Thoracic aorta (tissue), 2 donors: ENCODE measurements at regions not wholly inside any gene's neighbourhood (a gene's known extent, or its start where the extent isn't known, plus 50 kb on each side); places are given as distances from the start of the nearest gene placed in this dataset.

Experiments
- ATAC-seq: fragments of 150-250 bp; one replicate; pipeline ENCODE4 v1.8.0; 2017; ENCODE audit warnings: low read depth; ENCODE audit not compliant: insufficient number of reproducible peaks, low FRiP score
- DNase-seq: peaks from one replicate; pipeline ENCODE4 v3.0.0-alpha.2; 2020; ENCODE audit warnings: low spot score
- H3K27ac ChIP-seq, 2 donors: fragments of 200-600 bp; sonication (generic); 1 replicate in 1 of 2; 2 replicates in 1 of 2; pipeline ENCODE4 v1.5.1; 2016; ENCODE audit warnings: mild to moderate bottlenecking in 2 of 2, moderate library complexity in 2 of 2
- H3K27me3 ChIP-seq: fragments of 200-600 bp; sonication (generic); replicated peaks from 2 replicates; pipeline ENCODE4 v1.6.0; 2016; ENCODE audit warnings: mild to moderate bottlenecking; ENCODE audit not compliant: insufficient read depth
- H3K36me3 ChIP-seq: fragments of 200-600 bp; sonication (generic); one replicate; pipeline ENCODE4 v1.5.1; 2016
- H3K4me1 ChIP-seq, 2 donors: fragments of 200-600 bp; sonication (generic); 1 replicate in 1 of 2; 2 replicates in 1 of 2; pipeline versions ENCODE4 v1.5.1 to v1.6.0; 2016; ENCODE audit warnings: low read depth in 2 of 2, mild to moderate bottlenecking in 1 of 2; ENCODE audit not compliant: control insufficient read depth in 1 of 2
- H3K4me3 ChIP-seq: fragments of 200-600 bp; sonication (generic); 2 replicates; pipeline ENCODE4 v1.5.1; 2016; ENCODE audit warnings: mild to moderate bottlenecking
- H3K9me3 ChIP-seq: fragments of 200-600 bp; sonication (generic); 2 replicates; pipeline ENCODE4 v1.5.1; 2016
- CTCF ChIP-seq: fragments of 200-600 bp; sonication (generic); IDR thresholded peaks from one replicate; pipeline ENCODE4 v1.5.1; 2019; ENCODE audit warnings: antibody characterized with exemption

GRCh38 chr2:181312515-181312927, 144.7 kb upstream of the ITGA4 start:
- no peaks in the 10 kb centered on the region for H3K4me1 ChIP-seq
- H3K27ac ChIP-seq, result no peak overlapping the region
- no peaks in the 10 kb centered on the region for H3K9me3 ChIP-seq
- H3K4me3 ChIP-seq, result no peak overlapping the region
- no peaks in the 10 kb centered on the region for H3K36me3 ChIP-seq
- TF ChIP-seq CTCF, result no peak
- H3K27me3 ChIP-seq, result no peaks in the 10 kb centered on the region
- no peak for DNase-seq
- ATAC-seq, result no peak

- Histone ChIP-seq H3K27ac (no peak overlapping the region), H3K36me3 (no peaks in the 10 kb centered on the region), H3K9me3 (no peaks in the 10 kb centered on the region), H3K4me3 (no peak overlapping the region), H3K4me1 (no peaks in the 10 kb centered on the region), H3K27me3 (no peaks in the 10 kb centered on the region)
- no peak for ATAC-seq
- no peak for DNase-seq
- no peak for TF ChIP-seq CTCF
Measured at GRCh38 chr2:181313845-181314244, 143.3 kb upstream of the ITGA4 start.

- Histone ChIP-seq H3K9me3 (no peaks in the 10 kb centered on the region), H3K4me3 (no peak overlapping the region), H3K4me1 (no peaks in the 10 kb centered on the region), H3K27ac (no peak overlapping the region), H3K36me3 (no peaks in the 10 kb centered on the region), H3K27me3 (no peaks in the 10 kb centered on the region)
- no peak for TF ChIP-seq CTCF
- DNase-seq (no peak), ATAC-seq (no peak)
Measured at GRCh38 chr2:181314551-181314950, 142.6 kb upstream of the ITGA4 start.

- ATAC-seq, result no peak
- TF ChIP-seq CTCF, result no peak
- no peak for DNase-seq
- no peaks in the 10 kb centered on the region for H3K36me3 ChIP-seq
- no peaks in the 10 kb centered on the region for H3K9me3 ChIP-seq
- H3K4me1 ChIP-seq, result no peaks in the 10 kb centered on the region
- no peak overlapping the region for H3K4me3 ChIP-seq
- no peak overlapping the region for H3K27ac ChIP-seq
- H3K27me3 ChIP-seq, result no peaks in the 10 kb centered on the region
Measured at GRCh38 chr2:181317511-181317910, 139.7 kb upstream of the ITGA4 start.

GRCh38 chr2:181318504-181319280, 138.5 kb upstream of the ITGA4 start:
- no peaks in the 10 kb centered on the region for H3K27me3 ChIP-seq
- ATAC-seq, result no peak
- TF ChIP-seq CTCF, result no peak
- DNase-seq, result no peak
- no peak overlapping the region for H3K4me3 ChIP-seq
- H3K9me3 ChIP-seq, result no peaks in the 10 kb centered on the region
- no peaks in the 10 kb centered on the region for H3K36me3 ChIP-seq
- H3K4me1 ChIP-seq, result no peaks in the 10 kb centered on the region
- H3K27ac ChIP-seq, result no peak overlapping the region
